HG02678 (cell line): ENCODE measurements at regions not wholly inside any gene's neighbourhood (a gene's known extent, or its start where the extent isn't known, plus 50 kb on each side); places are given as distances from the start of the nearest gene placed in this dataset.
"Not testable (repeated sequence)": the region's sequence is repeated elsewhere in the genome, so short reads cannot be mapped to it uniquely, and the experiment has no call there.

Source experiments
- ATAC-seq: cut with Tn5 transposase; IDR thresholded peaks from one replicate; pipeline ENCODE4 v1.9.1; 2021; ENCODE audit warnings: mild to moderate bottlenecking, moderate library complexity; ENCODE audit not compliant: unreplicated experiment

- no peak for ATAC-seq
These were observed 109.2 kb upstream of the TMEM170B start for GRCh38 chr6:11428371-11428770.

GRCh38 chr6:11427723-11428245 lies 109.8 kb upstream of the TMEM170B start:
- no peak for ATAC-seq

- ATAC-seq = no peak
These were observed 110.3 kb upstream of the TMEM170B start for GRCh38 chr6:11427091-11427722.

GRCh38 chr6:11426571-11426970 lies 111.0 kb upstream of the TMEM170B start:
- ATAC-seq = no peak

- no peak for ATAC-seq
These were observed 111.7 kb upstream of the TMEM170B start for GRCh38 chr6:11425876-11426275.

GRCh38 chr6:11425431-11425871 lies 112.1 kb upstream of the TMEM170B start:
- no peak for ATAC-seq

GRCh38 chr6:11424395-11425034 lies 113.0 kb upstream of the TMEM170B start:
- no peak for ATAC-seq

- ATAC-seq = no peak
These were observed 113.9 kb upstream of the TMEM170B start for GRCh38 chr6:11423667-11424066.

GRCh38 chr6:11423072-11423471 lies 114.5 kb upstream of the TMEM170B start:
- no peak for ATAC-seq

GRCh38 chr6:11419763-11420453 lies 117.6 kb upstream of the TMEM170B start:
- no peak for ATAC-seq

GRCh38 chr6:11418290-11418905 lies 119.2 kb upstream of the TMEM170B start:
- ATAC-seq = no peak

- no peak for ATAC-seq
These were observed 120.5 kb upstream of the TMEM170B start for GRCh38 chr6:11416936-11417576.

- ATAC-seq = not testable (repeated sequence)
These were observed 121.2 kb upstream of the TMEM170B start for GRCh38 chr6:11416099-11416935.

- no peak for ATAC-seq
These were observed 122.0 kb upstream of the TMEM170B start for GRCh38 chr6:11415557-11415956.

- ATAC-seq = no peak
These were observed 123.2 kb upstream of the TMEM170B start for GRCh38 chr6:11414176-11414963.

GRCh38 chr6:11413728-11414127 lies 123.8 kb upstream of the TMEM170B start:
- ATAC-seq = no peak

- no peak for ATAC-seq
These were observed 124.3 kb upstream of the TMEM170B start for GRCh38 chr6:11413117-11413687.

GRCh38 chr6:11412616-11413015 lies 124.9 kb upstream of the TMEM170B start:
- no peak for ATAC-seq

- no peak for ATAC-seq
These were observed 125.5 kb upstream of the TMEM170B start for GRCh38 chr6:11412011-11412424.
